ENCODE measurements at regions not wholly inside any gene's neighbourhood (a gene's known extent, or its start where the extent isn't known, plus 50 kb on each side); places are given as distances from the start of the nearest gene placed in this dataset.

- Histone ChIP-seq H3K9me1 (ENCODE audit: insufficient read depth, low read length) (no peaks in the 10 kb centered on the region), H2BK20ac (ENCODE audit: low read depth, low read length) (no peak overlapping the region), H3K56ac (ENCODE audit: extremely low read depth, insufficient read depth, low read length) (no peak overlapping the region), H3K79me1 (ENCODE audit: low read depth in 1 of 2, low read length in 2 of 2) (no peaks in the 10 kb centered on the region), H2AK9ac (replicated peaks; ENCODE audit: low read depth, low read length, poor library complexity) (no peak overlapping the region), H4K8ac (ENCODE audit: low read depth in 2 of 2, low read length in 2 of 2) (no peak overlapping the region), H3K9me3 (ENCODE audit: control insufficient read depth, insufficient read depth, low read length) (no peaks in the 10 kb centered on the region), H3K36me3 (ENCODE audit: control insufficient read depth, insufficient read depth, low read length) (no peaks in the 10 kb centered on the region), H3K4ac (ENCODE audit: low read depth, low read length) (no peak overlapping the region), H3K27me3 (ENCODE audit: control insufficient read depth, insufficient read depth, low read length) (no peaks in the 10 kb centered on the region; the same call in 1 of the 2 replicates), H4K5ac (ENCODE audit: low read depth, low read length) (no peak overlapping the region), H3K4me1 (ENCODE audit: control insufficient read depth, insufficient read depth, low read length) (no peaks in the 10 kb centered on the region), H2BK120ac (ENCODE audit: low read depth, low read length) (no peak overlapping the region), H3K4me2 (ENCODE audit: low read depth, low read length) (no peak overlapping the region), H2BK15ac (ENCODE audit: low read depth, low read length) (no peak overlapping the region), H2AFZ (replicated peaks; ENCODE audit: low read length, poor library complexity) (no peak overlapping the region), H4K20me1 (ENCODE audit: insufficient read depth, low read length) (no peaks in the 10 kb centered on the region), H3K27ac (ENCODE audit: insufficient read depth, low read length) (no peak overlapping the region), H3K23ac (ENCODE audit: low read depth, low read length) (no peak overlapping the region), H3K18ac (ENCODE audit: low read depth, low read length) (no peak overlapping the region), H3K14ac (replicated peaks; ENCODE audit: low read depth, low read length) (no peak overlapping the region), H3K9ac (ENCODE audit: low read depth, low read length) (no peak overlapping the region), H4K91ac (ENCODE audit: insufficient read depth, low read depth, low read length) (no peak overlapping the region), H3K4me3 (ENCODE audit: insufficient read depth, low read depth, low read length) (no peak overlapping the region), H2AK5ac (ENCODE audit: low read depth, low read length) (no peak overlapping the region), H2BK5ac (ENCODE audit: low read depth, low read length, poor library complexity, severe bottlenecking) (no peak overlapping the region)
- dilution Hi-C loops (cut with HindIII; ENCODE audit: low sequenced_read_pairs, unreplicated experiment) (no loop called here), intact Hi-C loops (cut with micrococcal nuclease) (no loop called here), in situ Hi-C loops (cut with MboI; ENCODE audit: low sequenced_read_pairs) (no loop called here)
- TF ChIP-seq MAZ (IDR thresholded peaks at IDR 0.05; ENCODE audit: borderline replicate concordance, low read depth, low read length) (no peak), CHD1 (IDR thresholded peaks at IDR 0.05; ENCODE audit: low read depth, low read length) (no peak), POLR2A (IDR thresholded peaks at IDR 0.05; ENCODE audit: low read depth, low read length) (no peak), RFX5 (IDR thresholded peaks at IDR 0.05; ENCODE audit: low read depth, low read length) (no peak), BHLHE40 (IDR thresholded peaks at IDR 0.05; ENCODE audit: low read depth, low read length) (no peak), ELK1 (IDR thresholded peaks at IDR 0.05; ENCODE audit: borderline replicate concordance, low read depth, low read length) (no peak), RAD21 (IDR thresholded peaks at IDR 0.05; ENCODE audit: low read length) (no peak), CTCF (conservative IDR thresholded peaks at IDR 0.05; ENCODE audit: low read depth, low read length) (no peak), RCOR1 (IDR thresholded peaks at IDR 0.05; ENCODE audit: insufficient replicate concordance, low read length) (no peak)
- ATAC-seq (ENCODE audit: low read depth) (no peak), DNase-seq (no peak)
- 61% methylated on average over 4 of the region's 10 CpGs; no CpG with 5 or more reads in 1 of the 2 experiments for WGBS, 2 experiments (ENCODE audit: extremely low coverage in 2 of 2, insufficient read length in 1 of 2)
- ChIA-PET CTCF (no interaction called here), POLR2A (ENCODE audit: unreplicated experiment) (no interaction called here)
- BruUV-seq (replicated peaks): no TSS peak
Observed at GRCh38 chr20:58053391-58054055, 174.9 kb downstream of the ANKRD60 start.

Data from IMR-90 (cell line).